ENCODE measurements at regions not wholly inside any gene's neighbourhood (a gene's known extent, or its start where the extent isn't known, plus 50 kb on each side); places are given as distances from the start of the nearest gene placed in this dataset.

- no peak for DNase-seq
- Histone ChIP-seq H3K4me3 (no peak overlapping the region), H3K27ac (no peak overlapping the region), H3K9me3 (no peaks in the 10 kb centered on the region), H3K27me3 (no peaks in the 10 kb centered on the region), H3K4me1 (no peaks in the 10 kb centered on the region), H3K36me3 (ENCODE audit: low read depth, missing control alignments) (no peaks in the 10 kb centered on the region)
- no peak for TF ChIP-seq POLR2A (IDR thresholded peaks at IDR 0.05)
- no peak for TF ChIP-seq CTCF (IDR thresholded peaks at IDR 0.05)
- intact Hi-C loops (cut with DNase I; ENCODE audit: low total_unique reads) = no loop called here
- WGBS, 2 donors = 96 to 98% methylated on average over 3 of the region's 3 CpGs
These were observed 65.5 kb upstream of the MAP3K1 start for GRCh38 chr5:56749842-56750241.

- intact Hi-C loops (cut with DNase I; ENCODE audit: low total_unique reads) = no loop called here
- Histone ChIP-seq H3K27me3 (no peaks in the 10 kb centered on the region), H3K36me3 (ENCODE audit: low read depth, missing control alignments) (no peaks in the 10 kb centered on the region), H3K9me3 (no peaks in the 10 kb centered on the region), H3K27ac (no peak overlapping the region), H3K4me3 (no peak overlapping the region), H3K4me1 (no peaks in the 10 kb centered on the region)
- TF ChIP-seq CTCF (IDR thresholded peaks at IDR 0.05) = no peak
- no peak for TF ChIP-seq POLR2A (IDR thresholded peaks at IDR 0.05)
- WGBS, 2 donors = 92% methylated on average over 4 of the region's 4 CpGs
- no peak for DNase-seq
These were observed 68.6 kb upstream of the MAP3K1 start for GRCh38 chr5:56746553-56747339.

DNA sequence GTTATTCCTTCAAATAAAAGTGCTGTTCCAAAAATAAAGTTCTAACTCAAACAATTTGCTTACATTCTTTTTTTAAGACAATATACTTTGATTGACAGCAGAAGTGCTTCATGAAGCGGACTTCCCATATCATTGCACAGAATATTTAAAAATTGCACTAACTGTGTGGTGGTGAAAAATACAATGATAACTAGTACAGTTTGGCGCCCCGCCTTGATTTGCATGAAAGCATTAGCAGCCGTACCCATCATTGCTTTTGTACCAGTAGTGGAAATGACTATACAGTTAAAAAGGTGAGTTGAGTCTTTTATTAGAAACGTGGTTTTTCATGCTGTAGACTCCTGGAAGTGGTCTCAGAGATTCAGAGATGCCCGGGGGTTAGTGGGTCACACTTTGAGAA lies 69.5 kb upstream of the MAP3K1 start:
- no peak for DNase-seq
- H3K36me3 ChIP-seq (ENCODE audit: low read depth, missing control alignments) = no peaks in the 10 kb centered on the region
- TF ChIP-seq POLR2A (IDR thresholded peaks at IDR 0.05) (no peak), CTCF (IDR thresholded peaks at IDR 0.05) (no peak)
- H3K27ac ChIP-seq = no peak overlapping the region
- H3K9me3 ChIP-seq = no peaks in the 10 kb centered on the region
- intact Hi-C loops (cut with DNase I; ENCODE audit: low total_unique reads) = no loop called here
- no peaks in the 10 kb centered on the region for H3K27me3 ChIP-seq
- WGBS, 2 donors = 95% methylated on average over 6 of the region's 6 CpGs
- H3K4me1 ChIP-seq = no peaks in the 10 kb centered on the region
- H3K4me3 ChIP-seq = no peak overlapping the region

DNA sequence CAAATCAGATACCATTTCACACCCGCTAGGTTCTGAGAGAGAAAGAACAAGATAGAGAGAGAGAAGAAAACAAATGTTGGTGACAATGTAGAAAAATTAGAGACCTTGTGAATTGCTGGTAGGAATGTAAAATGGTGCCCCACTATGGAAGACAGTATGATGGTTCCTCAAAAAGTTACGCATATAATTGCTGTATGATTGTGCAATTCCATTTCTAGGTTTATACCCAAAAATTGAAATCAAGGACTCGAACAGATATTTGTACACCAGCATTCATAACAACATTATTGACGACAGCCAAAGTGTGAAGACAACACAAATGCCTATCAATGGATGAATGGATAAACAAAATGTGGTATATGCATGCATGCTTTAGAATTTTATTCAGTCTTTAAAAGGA lies 74.5 kb upstream of the MAP3K1 start:
- DNase-seq = no peak
- H3K9me3 ChIP-seq = no peaks in the 10 kb centered on the region
- no peak overlapping the region for H3K4me3 ChIP-seq
- H3K4me1 ChIP-seq = no peaks in the 10 kb centered on the region
- WGBS, 2 donors = 94 to 95% methylated on average over 4 of the region's 4 CpGs
- intact Hi-C loops (cut with DNase I; ENCODE audit: low total_unique reads) = no loop called here
- no peaks in the 10 kb centered on the region for H3K36me3 ChIP-seq (ENCODE audit: low read depth, missing control alignments)
- H3K27ac ChIP-seq = no peak overlapping the region
- no peaks in the 10 kb centered on the region for H3K27me3 ChIP-seq
- TF ChIP-seq POLR2A (IDR thresholded peaks at IDR 0.05) (no peak), CTCF (IDR thresholded peaks at IDR 0.05) (no peak)

DNA sequence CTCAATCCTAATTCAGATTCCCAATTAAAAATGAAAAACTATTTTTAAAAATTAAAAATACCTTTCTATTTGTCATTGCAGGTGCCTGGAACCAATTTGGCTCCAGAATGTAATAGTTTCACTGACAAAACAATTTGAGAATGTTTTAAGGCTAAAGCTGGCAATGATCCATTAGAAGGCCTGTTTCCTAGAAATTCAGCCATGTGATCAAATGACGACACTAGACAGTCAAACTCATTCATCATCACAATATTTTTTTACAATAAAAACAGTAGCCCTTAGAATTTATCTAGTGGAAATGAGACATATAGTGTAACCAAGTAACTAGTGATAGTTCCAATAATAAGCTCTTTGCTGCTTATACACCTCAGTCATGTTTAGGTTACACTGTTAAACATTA lies 75.4 kb upstream of the MAP3K1 start:
- Histone ChIP-seq H3K27ac (no peak overlapping the region), H3K27me3 (no peaks in the 10 kb centered on the region), H3K36me3 (ENCODE audit: low read depth, missing control alignments) (no peaks in the 10 kb centered on the region), H3K9me3 (no peaks in the 10 kb centered on the region), H3K4me1 (no peaks in the 10 kb centered on the region), H3K4me3 (no peak overlapping the region)
- intact Hi-C loops (cut with DNase I; ENCODE audit: low total_unique reads) = no loop called here
- 59 to 76% methylated on average over 1 of the region's 1 CpG for WGBS, 2 donors
- no peak for DNase-seq
- TF ChIP-seq POLR2A (IDR thresholded peaks at IDR 0.05) (no peak), CTCF (IDR thresholded peaks at IDR 0.05) (no peak)

All from testis (tissue), 2 donors.